ENCODE measurements at regions not wholly inside any gene's neighbourhood (a gene's known extent, or its start where the extent isn't known, plus 50 kb on each side); places are given as distances from the start of the nearest gene placed in this dataset.

DNA sequence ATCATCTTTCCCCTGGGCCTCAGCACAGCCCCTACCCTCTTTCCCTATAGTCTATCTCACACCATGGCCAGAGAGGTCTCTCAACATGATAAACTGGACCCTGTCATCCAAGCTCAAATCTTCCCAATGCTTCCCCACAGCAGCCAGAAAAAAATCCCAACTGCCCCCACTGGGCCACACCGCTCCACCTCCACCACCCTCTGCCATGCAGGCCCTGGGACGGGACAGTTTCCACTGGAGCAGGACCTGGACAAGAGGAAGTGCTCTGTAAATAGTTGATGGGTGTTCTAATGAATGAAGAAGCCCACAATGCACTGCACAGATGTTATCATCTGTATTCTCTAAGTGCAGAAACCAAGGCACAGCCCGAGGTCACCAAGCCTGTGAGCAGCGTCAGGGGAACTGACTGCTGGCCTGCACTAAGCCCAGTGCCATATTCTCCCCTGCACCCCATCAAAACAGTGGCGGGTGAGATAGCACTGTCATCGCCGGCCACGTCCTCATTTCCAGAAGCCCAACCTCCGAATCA lies 161.1 kb downstream of the NUP210 start:
- no peak overlapping the region for H3K4me3 ChIP-seq (ENCODE audit: low read depth, low read length)
- TF ChIP-seq, protein P1, sequence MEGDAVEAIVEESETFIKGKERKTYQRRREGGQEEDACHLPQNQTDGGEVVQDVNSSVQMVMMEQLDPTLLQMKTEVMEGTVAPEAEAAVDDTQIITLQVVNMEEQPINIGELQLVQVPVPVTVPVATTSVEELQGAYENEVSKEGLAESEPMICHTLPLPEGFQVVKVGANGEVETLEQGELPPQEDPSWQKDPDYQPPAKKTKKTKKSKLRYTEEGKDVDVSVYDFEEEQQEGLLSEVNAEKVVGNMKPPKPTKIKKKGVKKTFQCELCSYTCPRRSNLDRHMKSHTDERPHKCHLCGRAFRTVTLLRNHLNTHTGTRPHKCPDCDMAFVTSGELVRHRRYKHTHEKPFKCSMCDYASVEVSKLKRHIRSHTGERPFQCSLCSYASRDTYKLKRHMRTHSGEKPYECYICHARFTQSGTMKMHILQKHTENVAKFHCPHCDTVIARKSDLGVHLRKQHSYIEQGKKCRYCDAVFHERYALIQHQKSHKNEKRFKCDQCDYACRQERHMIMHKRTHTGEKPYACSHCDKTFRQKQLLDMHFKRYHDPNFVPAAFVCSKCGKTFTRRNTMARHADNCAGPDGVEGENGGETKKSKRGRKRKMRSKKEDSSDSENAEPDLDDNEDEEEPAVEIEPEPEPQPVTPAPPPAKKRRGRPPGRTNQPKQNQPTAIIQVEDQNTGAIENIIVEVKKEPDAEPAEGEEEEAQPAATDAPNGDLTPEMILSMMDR (IDR thresholded peaks at IDR 0.05; ENCODE audit: low read depth, low read length), result no peak
- TF ChIP-seq, protein P2, sequence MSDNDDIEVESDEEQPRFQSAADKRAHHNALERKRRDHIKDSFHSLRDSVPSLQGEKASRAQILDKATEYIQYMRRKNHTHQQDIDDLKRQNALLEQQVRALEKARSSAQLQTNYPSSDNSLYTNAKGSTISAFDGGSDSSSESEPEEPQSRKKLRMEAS (IDR thresholded peaks at IDR 0.05; ENCODE audit: low read depth, low read length), result no peak
- TF ChIP-seq MYC (IDR thresholded peaks at IDR 0.05; ENCODE audit: low read depth, low read length) (no peak), POLR2A (IDR thresholded peaks at IDR 0.05; ENCODE audit: extremely low read depth, insufficient read length) (no peak)
- DNase-seq (ENCODE audit: low read depth), result no peak

DNA sequence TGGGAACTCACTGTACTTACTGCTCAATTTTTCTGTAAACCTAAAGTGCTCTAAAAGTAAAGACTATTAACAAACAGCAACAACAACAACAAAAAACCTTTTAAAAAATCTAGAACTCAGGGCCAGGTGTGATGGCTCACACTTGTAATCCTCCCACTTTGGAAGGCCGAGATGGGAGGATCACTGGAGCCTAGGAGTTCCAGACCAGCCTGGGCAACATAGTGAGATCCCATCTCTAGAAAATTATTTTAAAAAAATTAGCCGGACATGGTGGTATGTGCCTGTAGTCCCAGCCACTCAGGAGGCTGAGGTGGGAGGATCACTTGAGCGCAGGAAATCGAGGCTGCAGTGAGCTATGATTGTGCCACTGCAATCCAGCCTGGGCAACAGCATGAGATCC lies 161.8 kb downstream of the NUP210 start:
- no peak for DNase-seq (ENCODE audit: low read depth)
- H3K4me3 ChIP-seq (ENCODE audit: low read depth, low read length), result no peak overlapping the region
- TF ChIP-seq, protein P2 (IDR thresholded peaks at IDR 0.05; ENCODE audit: low read depth, low read length), result no peak
- TF ChIP-seq POLR2A (IDR thresholded peaks at IDR 0.05; ENCODE audit: extremely low read depth, insufficient read length) (no peak), MYC (IDR thresholded peaks at IDR 0.05; ENCODE audit: low read depth, low read length) (no peak)

DNA sequence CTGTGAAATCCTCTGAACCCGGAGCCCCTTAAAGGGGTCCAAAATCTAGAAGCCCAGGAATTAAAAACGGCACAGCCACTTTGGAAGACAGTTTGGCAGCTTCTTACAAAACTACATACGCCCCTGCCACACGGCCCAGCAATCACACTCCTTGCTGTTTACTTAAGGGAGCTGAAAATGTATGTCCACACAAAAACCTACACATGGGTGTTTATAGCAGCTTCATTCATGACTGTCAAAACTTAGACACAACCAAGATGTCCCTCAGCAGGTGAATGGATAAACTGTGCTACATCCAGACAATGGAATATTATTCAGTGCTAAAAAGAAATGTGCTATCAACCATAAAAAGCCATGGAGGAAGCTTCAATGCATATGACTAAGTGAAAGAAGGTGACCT lies 162.5 kb downstream of the NUP210 start:
- no peak for DNase-seq (ENCODE audit: low read depth)
- TF ChIP-seq POLR2A (IDR thresholded peaks at IDR 0.05; ENCODE audit: extremely low read depth, insufficient read length), result no peak
- TF ChIP-seq MYC (IDR thresholded peaks at IDR 0.05; ENCODE audit: low read depth, low read length), result no peak
- no peak overlapping the region for H3K4me3 ChIP-seq (ENCODE audit: low read depth, low read length)

DNA sequence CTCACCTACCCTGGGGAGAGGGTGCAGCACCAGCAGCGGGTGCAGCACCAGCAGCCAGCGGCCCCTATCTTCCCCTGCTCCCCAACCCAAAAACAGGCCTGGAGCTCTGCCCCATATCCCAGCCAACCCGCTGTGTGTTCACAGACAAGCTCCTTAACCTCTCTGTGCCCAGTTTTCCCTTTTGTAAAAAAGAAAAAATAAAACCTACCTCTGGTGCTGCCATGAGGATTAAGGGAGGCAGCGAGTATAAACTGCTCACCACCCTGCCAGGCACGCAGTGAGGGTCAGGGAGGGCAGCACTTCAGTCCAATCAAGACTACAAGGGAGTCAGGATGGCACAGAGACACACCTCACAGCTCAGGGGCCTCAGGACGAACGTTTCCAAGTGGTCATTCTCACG lies 163.3 kb downstream of the NUP210 start:
- no peak for DNase-seq (ENCODE audit: low read depth)
- H3K4me3 ChIP-seq (ENCODE audit: low read depth, low read length), result no peak overlapping the region
- TF ChIP-seq POLR2A (IDR thresholded peaks at IDR 0.05; ENCODE audit: extremely low read depth, insufficient read length), result no peak
- TF ChIP-seq MYC (IDR thresholded peaks at IDR 0.05; ENCODE audit: low read depth, low read length), result no peak
- TF ChIP-seq, protein P2 (IDR thresholded peaks at IDR 0.05; ENCODE audit: low read depth, low read length), result no peak
- TF ChIP-seq, protein P1 (IDR thresholded peaks at IDR 0.05; ENCODE audit: low read depth, low read length), result no peak

DNA sequence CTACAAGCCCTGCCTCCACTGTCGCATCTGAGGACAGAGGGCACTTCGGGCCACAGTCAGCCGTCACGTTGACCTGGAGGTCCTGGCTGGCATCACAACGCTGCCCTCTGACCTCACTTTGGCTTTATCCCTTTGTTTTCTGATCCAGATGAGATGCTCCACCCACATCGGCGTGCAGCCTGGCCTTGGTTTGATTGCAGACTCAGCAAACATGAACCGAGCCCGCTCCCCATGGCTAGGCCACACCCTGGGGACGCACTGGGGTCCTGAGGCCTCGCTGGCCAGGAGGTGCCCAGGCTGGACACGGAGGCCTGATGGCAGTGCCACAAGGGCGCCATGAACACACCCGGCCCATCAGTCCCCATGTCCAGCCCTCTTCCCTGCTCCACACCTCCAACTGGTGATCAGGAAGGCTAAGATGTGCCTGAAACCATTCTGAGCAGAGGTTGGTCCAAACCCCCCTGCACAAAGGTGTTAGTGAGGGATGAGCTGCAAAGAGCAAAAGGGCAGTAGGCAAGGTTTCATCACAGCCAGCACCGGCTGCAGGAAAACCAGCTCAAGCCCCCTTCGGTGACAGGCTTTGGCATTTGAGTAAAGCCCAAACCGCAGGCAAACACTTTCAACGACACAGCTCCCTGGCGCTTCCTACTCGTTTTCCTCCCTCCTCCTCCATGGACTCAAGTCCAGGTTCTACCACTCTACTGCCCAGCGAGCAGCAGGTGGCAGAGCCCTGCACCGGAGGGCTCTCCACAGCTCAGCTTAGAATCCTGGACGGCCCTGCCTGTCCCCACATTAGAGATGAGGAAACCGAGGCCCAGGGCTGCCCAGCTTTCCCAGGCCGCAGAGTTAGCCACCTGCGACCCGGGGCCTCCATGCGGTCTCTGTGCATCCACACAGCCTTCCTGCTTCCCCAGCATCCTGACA lies 165.8 kb downstream of the NUP210 start:
- no peak overlapping the region for H3K4me3 ChIP-seq (ENCODE audit: low read depth, low read length)
- TF ChIP-seq MYC (IDR thresholded peaks at IDR 0.05; ENCODE audit: low read depth, low read length), result no peak
- TF ChIP-seq, protein P2 (IDR thresholded peaks at IDR 0.05; ENCODE audit: low read depth, low read length), result no peak
- TF ChIP-seq, protein P1 (IDR thresholded peaks at IDR 0.05; ENCODE audit: low read depth, low read length), result no peak
- no peak for TF ChIP-seq POLR2A (IDR thresholded peaks at IDR 0.05; ENCODE audit: extremely low read depth, insufficient read length)
- no peak for DNase-seq (ENCODE audit: low read depth)

DNA sequence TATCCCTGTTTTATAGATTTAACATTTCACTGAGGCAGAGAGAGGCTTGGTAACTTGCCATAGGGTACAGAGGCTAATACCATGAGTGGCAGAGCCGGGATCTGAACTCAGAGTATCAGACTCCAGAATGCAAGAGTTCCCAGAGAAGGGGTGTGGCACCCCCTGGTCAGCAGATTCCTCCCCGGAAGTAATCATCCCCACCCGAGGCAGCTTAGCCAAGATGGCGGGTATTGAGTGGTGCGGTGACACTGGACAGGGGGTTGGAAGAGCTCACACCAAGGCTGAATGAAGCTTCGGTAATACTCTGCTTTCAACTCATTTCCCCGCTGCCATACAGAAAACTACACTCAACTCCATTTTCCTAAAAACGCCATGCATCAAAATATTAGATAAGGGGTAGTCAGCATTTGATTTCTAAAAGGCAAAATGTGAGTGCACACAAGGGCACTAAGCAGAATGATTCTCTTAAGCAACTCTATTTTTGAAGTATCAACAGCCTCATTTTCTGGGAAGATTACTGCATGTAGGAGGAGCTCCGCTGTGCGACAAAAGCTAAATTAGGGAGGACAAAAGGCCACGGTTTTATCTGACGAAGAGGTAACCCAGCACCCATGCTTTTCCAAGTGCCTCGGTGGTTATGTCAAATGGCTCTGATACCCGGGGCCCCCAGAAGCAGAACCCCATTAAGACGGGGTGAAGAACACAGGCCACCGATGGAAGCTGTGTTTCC lies 166.7 kb downstream of the NUP210 start:
- no peak for DNase-seq (ENCODE audit: low read depth)
- TF ChIP-seq, protein P2 (IDR thresholded peaks at IDR 0.05; ENCODE audit: low read depth, low read length), result no peak
- TF ChIP-seq MYC (IDR thresholded peaks at IDR 0.05; ENCODE audit: low read depth, low read length) (no peak), POLR2A (IDR thresholded peaks at IDR 0.05; ENCODE audit: extremely low read depth, insufficient read length) (no peak)
- TF ChIP-seq, protein P1 (IDR thresholded peaks at IDR 0.05; ENCODE audit: low read depth, low read length), result no peak
- no peak overlapping the region for H3K4me3 ChIP-seq (ENCODE audit: low read depth, low read length)

All from NB4 (cell line).